ENCODE measurements at regions not wholly inside any gene's neighbourhood (a gene's known extent, or its start where the extent isn't known, plus 50 kb on each side); places are given as distances from the start of the nearest gene placed in this dataset.

- ChIA-PET POLR2A (no interaction called here), CTCF (no interaction called here)
- Mint-ChIP-seq H3K27ac (no peak overlapping the region), H3K4me1 (no peaks in the 10 kb centered on the region), H3K36me3 (ENCODE audit: low read depth) (no peaks in the 10 kb centered on the region), H3K4me3 (no peak overlapping the region), H3K27me3 (no peaks in the 10 kb centered on the region), H3K9me3 (peaks cover 7% of the 10 kb centered on the region)
- DNase-seq (no peak), ATAC-seq (ENCODE audit: low read depth) (no peak)
- no peak for TF ChIP-seq CTCF (IDR thresholded peaks at IDR 0.05)
- intact Hi-C loops (cut with micrococcal nuclease): no loop called here
Observed at GRCh38 chr18:30406728-30407127, 635.8 kb downstream of the DSC3 start.

- no peaks in the 10 kb centered on the region for H3K27me3 Mint-ChIP-seq
- intact Hi-C loops (cut with micrococcal nuclease): no loop called here
- CTCF ChIA-PET: no interaction called here
- no peak for TF ChIP-seq CTCF (IDR thresholded peaks at IDR 0.05)
- peaks cover 7% of the 10 kb centered on the region for H3K9me3 Mint-ChIP-seq
- ATAC-seq (ENCODE audit: low read depth): no peak
- H3K27ac Mint-ChIP-seq: no peak overlapping the region
- no peaks in the 10 kb centered on the region for H3K4me1 Mint-ChIP-seq
- no peak overlapping the region for H3K4me3 Mint-ChIP-seq
- POLR2A ChIA-PET: no interaction called here
- DNase-seq: no peak
- H3K36me3 Mint-ChIP-seq (ENCODE audit: low read depth): no peaks in the 10 kb centered on the region
Observed at GRCh38 chr18:30405038-30405437, 637.5 kb downstream of the DSC3 start.

GRCh38 chr18:30404422-30404821 is 638.1 kb downstream of the DSC3 start:
- ChIA-PET POLR2A (no interaction called here), CTCF (no interaction called here)
- Mint-ChIP-seq H3K4me3 (no peak overlapping the region), H3K36me3 (ENCODE audit: low read depth) (no peaks in the 10 kb centered on the region), H3K9me3 (peaks cover 5% of the 10 kb centered on the region), H3K27ac (no peak overlapping the region), H3K27me3 (no peaks in the 10 kb centered on the region), H3K4me1 (no peaks in the 10 kb centered on the region)
- TF ChIP-seq CTCF (IDR thresholded peaks at IDR 0.05): no peak
- intact Hi-C loops (cut with micrococcal nuclease): no loop called here
- DNase-seq (no peak), ATAC-seq (ENCODE audit: low read depth) (no peak)

GRCh38 chr18:30403278-30403677 is 639.3 kb downstream of the DSC3 start:
- Mint-ChIP-seq H3K36me3 (ENCODE audit: low read depth) (no peaks in the 10 kb centered on the region), H3K27me3 (no peaks in the 10 kb centered on the region), H3K4me1 (no peaks in the 10 kb centered on the region), H3K4me3 (no peak overlapping the region), H3K9me3 (peaks cover 3% of the 10 kb centered on the region), H3K27ac (no peak overlapping the region)
- no peak for TF ChIP-seq CTCF (IDR thresholded peaks at IDR 0.05)
- ChIA-PET POLR2A (no interaction called here), CTCF (no interaction called here)
- ATAC-seq (ENCODE audit: low read depth) (no peak), DNase-seq (no peak)
- intact Hi-C loops (cut with micrococcal nuclease): no loop called here

GRCh38 chr18:30387401-30387800 is 655.1 kb downstream of the DSC3 start:
- no peak for ATAC-seq (ENCODE audit: low read depth)
- Mint-ChIP-seq H3K27me3 (no peaks in the 10 kb centered on the region), H3K27ac (no peak overlapping the region), H3K9me3 (peaks cover 7% of the 10 kb centered on the region), H3K4me1 (no peaks in the 10 kb centered on the region), H3K36me3 (ENCODE audit: low read depth) (no peaks in the 10 kb centered on the region), H3K4me3 (no peak overlapping the region)
- no peak for TF ChIP-seq CTCF (IDR thresholded peaks at IDR 0.05)
- intact Hi-C loops (cut with micrococcal nuclease): no loop called here
- no peak for DNase-seq
- CTCF ChIA-PET: no interaction called here
- POLR2A ChIA-PET: no interaction called here
